ENCODE measurements at regions not wholly inside any gene's neighbourhood (a gene's known extent, or its start where the extent isn't known, plus 50 kb on each side); places are given as distances from the start of the nearest gene placed in this dataset.

DNA sequence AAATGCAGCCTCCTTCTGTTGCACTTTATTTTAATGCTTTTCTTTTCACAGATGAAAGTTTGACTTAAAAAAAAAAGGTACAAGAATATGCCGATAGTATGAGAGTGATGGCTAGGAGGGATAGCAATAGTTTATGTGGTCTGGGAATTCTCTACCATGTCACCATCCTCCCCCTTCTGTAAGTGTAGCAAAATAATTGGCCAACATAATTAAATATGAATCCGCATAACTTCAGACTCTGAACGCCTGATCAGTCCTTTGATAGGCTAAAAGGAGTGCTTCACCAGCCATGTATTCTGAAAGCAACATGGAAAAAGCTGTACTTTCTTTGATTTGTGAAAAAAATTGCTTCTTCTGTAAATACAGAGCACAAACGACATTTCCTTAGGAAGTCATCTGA lies 95.7 kb upstream of the TTC29 start:
- TF ChIP-seq YY1 (IDR thresholded peaks at IDR 0.05; ENCODE audit: insufficient read depth, insufficient read length) (no peak), ZNF274 (IDR thresholded peaks at IDR 0.05; ENCODE audit: low read depth, low read length) (no peak), SUZ12 (IDR thresholded peaks at IDR 0.05; ENCODE audit: extremely low read depth, insufficient read depth, insufficient read length) (no peak)

All from NT2/D1 (cell line).